ENCODE measurements at regions not wholly inside any gene's neighbourhood (a gene's known extent, or its start where the extent isn't known, plus 50 kb on each side); places are given as distances from the start of the nearest gene placed in this dataset.

- TF ChIP-seq YY1 (IDR thresholded peaks at IDR 0.05; ENCODE audit: insufficient read depth, insufficient read length) (no peak), SUZ12 (IDR thresholded peaks at IDR 0.05; ENCODE audit: extremely low read depth, insufficient read depth, insufficient read length) (no peak), ZNF274 (IDR thresholded peaks at IDR 0.05; ENCODE audit: low read depth, low read length) (no peak)
Observed at GRCh38 chr3:188047536-188047935, 106.4 kb upstream of the LPP start.
